Pancreas (tissue), 10 donors: ENCODE measurements at regions not wholly inside any gene's neighbourhood (a gene's known extent, or its start where the extent isn't known, plus 50 kb on each side); places are given as distances from the start of the nearest gene placed in this dataset.

Experiments used
- ATAC-seq, 4 donors: fragments of 200-7000 bp; cut with Tn5 transposase; one replicate each; pipeline versions ENCODE4 v1.8.0 to v1.9.1; 2020; ENCODE audit warnings: mild to moderate bottlenecking in 4 of 4, moderate library complexity in 4 of 4
- DNase-seq, 6 donors: peaks; one replicate each; pipeline ENCODE4 v3.0.0-alpha.2; 2020
- FAIRE-seq: peaks from 2 replicates; lab custom pipeline; 2012; peaks lifted over from hg19 to GRCh38; lab: Jason Lieb, UNC
- H3K27ac ChIP-seq, 4 donors: fragments of 200-600 bp; sonication (generic); 1 replicate in 3 of 4; 2 replicates in 1 of 4; pipeline versions ENCODE4 v1.5.0 to v1.8.0; 2020
- H3K27me3 ChIP-seq, 4 donors: fragments of 200-600 bp; one replicate each; pipeline ENCODE4 v1.8.0; 2021
- H3K36me3 ChIP-seq, 3 donors: fragments of 200-600 bp; sonication (generic) in 1 of 3; one replicate each; pipeline versions ENCODE4 v1.5.0 to v1.8.0; 2020 to 2021
- H3K4me1 ChIP-seq, 3 donors: fragments of 200-600 bp; one replicate each; pipeline ENCODE4 v1.8.0; 2021
- H3K4me3 ChIP-seq, 4 donors: fragments of 200-600 bp; sonication (generic) in 2 of 4; one replicate each; pipeline versions ENCODE4 v1.5.0 to v1.8.0; 2020 to 2021
- H3K9me3 ChIP-seq, 4 donors: fragments of 200-600 bp; one replicate each; pipeline ENCODE4 v1.8.0; 2021
- CTCF ChIP-seq, 4 donors: fragments of 200-600 bp; sonication (generic) in 3 of 4; IDR thresholded peaks; one replicate each; pipeline versions ENCODE4 v1.5.0 to v1.8.0; 2021; ENCODE audit warnings: antibody characterized with exemption in 4 of 4
- WGBS, 2 donors: extraction: QIAGEN DNeasy Blood & Tissue Kit; methylation state at CpG; one replicate each; pipeline ENCODE4 v1.1.7; 2013; 5-methylcytosine and 5-hydroxymethylcytosine counted together
- intact Hi-C, 3 donors: fragments of 100-400 bp; cut with DNase I; formaldehyde crosslinking; loops; one replicate each; pipeline versions ENCODE4 v1.11.1 to v1.14.2; 2022
- donor health status: healthy with polysubstance abuse.
- donor health status: DM: no; HTN: no; CAD: no; lungs with moderate emphysema.
- donor health status: DM: no; HTN: no; CAD: no.
- donor health status: control.
- donor health status: control.
- donor health status: Bipolar disorder and iron deficiency.
- donor health status: DM: yes; HTN: yes; CAD: no.
- donor health status: DM: no; HTN: no; CAD: no.
- donor health status: DM: no; HTN: no; CAD: no.
- donor health status: DM: yes; HTN: yes; CAD: no.

GRCh38 chr15:47398594-47398993 is 318.7 kb upstream of the SEMA6D start:
- ATAC-seq (no peak), DNase-seq (no peak), FAIRE-seq (no peak)
- no peaks in the 10 kb centered on the region for H3K27me3 ChIP-seq
- no peak overlapping the region for H3K27ac ChIP-seq
- intact Hi-C loops: no loop called here
- no peak for TF ChIP-seq CTCF (IDR thresholded peaks at IDR 0.05)
- H3K4me1 ChIP-seq: no peaks in the 10 kb centered on the region
- H3K36me3 ChIP-seq: no peaks in the 10 kb centered on the region
- H3K9me3 ChIP-seq: no peaks in the 10 kb centered on the region
- no peak overlapping the region for H3K4me3 ChIP-seq
- WGBS, 2 donors: 81 to 90% methylated on average over 5 of the region's 5 CpGs

GRCh38 chr15:47399100-47399499 is 318.2 kb upstream of the SEMA6D start:
- Histone ChIP-seq H3K36me3 (no peaks in the 10 kb centered on the region), H3K4me3 (no peak overlapping the region), H3K27ac (no peak overlapping the region), H3K9me3 (no peaks in the 10 kb centered on the region), H3K4me1 (no peaks in the 10 kb centered on the region), H3K27me3 (no peaks in the 10 kb centered on the region)
- TF ChIP-seq CTCF (IDR thresholded peaks at IDR 0.05): no peak
- DNase-seq (no peak), FAIRE-seq (no peak), ATAC-seq (no peak)
- intact Hi-C loops: no loop called here
- WGBS, 2 donors: 69 to 86% methylated on average over 1 of the region's 1 CpG

GRCh38 chr15:47400603-47401002 is 316.7 kb upstream of the SEMA6D start:
- WGBS, 2 donors: 83 to 89% methylated on average over 2 of the region's 2 CpGs
- ATAC-seq (no peak), FAIRE-seq (no peak), DNase-seq (no peak)
- Histone ChIP-seq H3K27me3 (no peaks in the 10 kb centered on the region), H3K4me3 (no peak overlapping the region), H3K36me3 (no peaks in the 10 kb centered on the region), H3K9me3 (no peaks in the 10 kb centered on the region), H3K27ac (no peak overlapping the region), H3K4me1 (no peaks in the 10 kb centered on the region)
- intact Hi-C loops: no loop called here
- no peak for TF ChIP-seq CTCF (IDR thresholded peaks at IDR 0.05)

- DNase-seq (no peak), ATAC-seq (no peak), FAIRE-seq (no peak)
- Histone ChIP-seq H3K27me3 (no peaks in the 10 kb centered on the region), H3K9me3 (no peaks in the 10 kb centered on the region), H3K36me3 (no peaks in the 10 kb centered on the region), H3K4me3 (no peak overlapping the region), H3K27ac (no peak overlapping the region), H3K4me1 (no peaks in the 10 kb centered on the region)
- intact Hi-C loops: no loop called here
- 82 to 96% methylated on average over 3 of the region's 3 CpGs for WGBS, 2 donors
- no peak for TF ChIP-seq CTCF (IDR thresholded peaks at IDR 0.05)
Observed at GRCh38 chr15:47401427-47401826, 315.9 kb upstream of the SEMA6D start.

- Histone ChIP-seq H3K4me1 (no peaks in the 10 kb centered on the region), H3K27me3 (no peaks in the 10 kb centered on the region), H3K9me3 (no peaks in the 10 kb centered on the region), H3K27ac (no peak overlapping the region), H3K4me3 (no peak overlapping the region), H3K36me3 (no peaks in the 10 kb centered on the region)
- ATAC-seq (no peak), FAIRE-seq (no peak), DNase-seq (no peak)
- no peak for TF ChIP-seq CTCF (IDR thresholded peaks at IDR 0.05)
- 91 to 96% methylated on average over 1 of the region's 1 CpG for WGBS, 2 donors
- intact Hi-C loops: no loop called here
Observed at GRCh38 chr15:47402829-47403228, 314.5 kb upstream of the SEMA6D start.
